GM18951 (cell line): ENCODE measurements at regions not wholly inside any gene's neighbourhood (a gene's known extent, or its start where the extent isn't known, plus 50 kb on each side); places are given as distances from the start of the nearest gene placed in this dataset.

Experiments used
- POLR2A ChIP-seq: IDR thresholded peaks from 4 replicates; pipeline ENCODE4 v1.6.1; 2011; ENCODE audit warnings: mild to moderate bottlenecking; ENCODE audit not compliant: insufficient read length, insufficient read depth; ENCODE audit errors: extremely low read depth
- in situ Hi-C: fragments of 300-500 bp; cut with MboI; formaldehyde crosslinking; loops from one replicate; pipeline ENCODE4 v1.12.0; 2022; ENCODE audit warnings: low sequenced_read_pairs, mixed read lengths, inconsistent platforms; ENCODE audit not compliant: unreplicated experiment

DNA sequence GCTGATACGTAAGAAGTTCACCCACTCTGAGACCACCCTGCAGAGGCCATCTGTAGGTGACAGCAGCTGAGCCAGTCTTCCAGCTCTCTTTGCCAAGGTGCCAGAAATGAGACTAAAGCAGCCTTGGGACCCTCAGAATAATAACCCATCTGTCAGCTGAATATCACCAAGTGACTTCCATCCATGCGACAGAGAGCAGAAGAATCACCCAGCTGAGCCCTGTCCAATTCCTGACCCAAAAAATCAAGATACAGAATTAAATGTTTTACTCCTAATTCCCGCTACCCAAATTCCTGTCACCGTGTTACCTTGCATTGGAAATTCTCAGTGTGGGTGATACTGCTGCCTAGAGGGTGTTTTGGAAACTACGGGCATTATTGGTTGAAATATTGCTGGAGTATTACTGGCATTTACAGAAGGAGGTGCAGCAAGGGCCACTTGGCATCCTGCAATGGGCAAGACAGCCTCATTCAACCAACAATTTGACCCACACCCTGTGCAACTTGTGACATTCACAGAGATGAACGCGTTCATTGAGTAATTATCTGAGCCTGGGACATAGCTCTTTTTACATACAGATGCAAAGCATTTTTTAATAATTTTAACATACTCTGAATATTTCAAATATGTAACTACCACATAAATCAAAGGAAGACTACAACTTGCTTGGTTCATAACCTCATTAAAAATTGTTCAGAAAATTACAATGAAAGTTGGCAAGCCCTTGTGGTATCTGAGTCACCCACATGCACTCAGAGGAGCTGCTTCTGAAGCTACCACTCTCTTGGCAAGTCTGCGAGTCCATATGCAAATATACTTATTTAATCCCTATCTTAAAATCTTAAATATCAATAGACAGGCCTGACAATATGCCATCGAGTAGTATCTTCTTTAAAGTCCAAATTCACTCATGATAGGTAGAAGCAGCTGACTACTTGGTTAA is 126.6 kb downstream of the C16orf95 start:
- in situ Hi-C loops = no loop called here
- TF ChIP-seq POLR2A = no peak

DNA sequence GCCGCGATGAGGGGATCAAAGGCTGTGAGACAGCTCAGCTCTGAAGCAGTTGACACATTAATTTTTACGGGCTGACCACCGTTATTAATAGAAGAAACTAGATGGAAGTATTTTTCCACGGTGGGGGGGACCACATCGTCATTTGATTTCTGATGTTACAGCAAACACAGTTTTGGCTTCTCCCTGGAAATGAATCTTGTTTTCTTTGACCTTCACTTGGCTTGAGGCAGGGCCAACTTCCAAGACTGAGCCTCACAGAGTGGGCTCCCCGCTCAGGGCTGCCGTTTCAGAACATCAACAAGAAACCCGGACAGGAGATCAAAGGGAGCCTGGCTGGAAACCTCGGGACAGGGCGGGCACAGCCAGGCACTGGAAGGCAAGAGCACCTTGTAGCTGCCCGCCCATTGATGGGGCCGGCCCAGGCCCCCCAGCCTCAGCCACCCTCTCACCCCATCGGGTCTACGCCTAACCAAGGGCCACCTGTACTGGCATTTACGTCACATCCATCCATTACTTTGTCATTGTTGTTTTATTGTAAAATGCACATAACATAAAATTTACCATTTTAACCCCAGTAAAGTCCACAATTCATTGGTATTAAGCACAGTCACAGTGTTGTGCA is 124.6 kb downstream of the C16orf95 start:
- in situ Hi-C loops = no loop called here
- no peak for TF ChIP-seq POLR2A

DNA sequence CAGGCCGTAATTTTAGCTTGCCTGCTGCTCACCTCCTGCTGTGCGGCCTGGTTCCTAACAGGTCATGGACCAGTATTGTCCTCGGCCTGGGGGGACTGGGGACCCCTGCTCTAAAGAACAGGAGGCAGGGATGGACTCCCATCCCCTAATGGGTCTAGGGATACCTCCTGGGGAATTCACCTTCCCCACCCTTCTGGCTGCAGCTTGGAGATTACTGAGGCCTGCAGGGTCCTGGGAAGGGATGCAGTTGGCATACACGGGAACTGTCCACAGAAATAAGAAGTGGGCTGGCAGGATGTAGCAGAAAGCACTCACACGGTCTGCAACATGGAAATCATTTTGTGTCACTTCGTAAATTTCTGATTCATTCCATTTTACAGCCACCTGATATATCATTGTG is 123.0 kb downstream of the C16orf95 start:
- in situ Hi-C loops = no loop called here

DNA sequence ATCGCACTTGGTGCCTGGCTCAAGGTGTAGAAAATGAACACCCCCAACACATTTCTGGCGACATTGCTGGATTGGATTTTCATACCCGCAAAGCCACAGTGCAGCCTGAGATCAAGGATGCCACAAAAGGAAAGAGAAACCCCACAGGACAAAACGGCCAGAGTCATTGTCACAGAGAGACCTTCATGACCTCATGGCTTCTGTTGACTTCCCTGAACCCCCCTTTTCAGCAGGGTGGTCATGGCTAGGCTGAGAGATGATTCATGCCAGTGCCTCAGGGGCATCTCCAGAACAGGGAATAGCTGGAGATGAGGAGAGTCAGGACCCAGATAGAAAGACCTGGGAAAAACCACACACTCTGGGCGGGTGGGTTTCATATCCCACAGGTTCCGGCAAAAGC is 122.0 kb downstream of the C16orf95 start:
- in situ Hi-C loops = no loop called here
- no peak for TF ChIP-seq POLR2A

More for the DNA sequence above, 123.0 kb downstream of the C16orf95 start:
- TF ChIP-seq POLR2A = no peak

DNA sequence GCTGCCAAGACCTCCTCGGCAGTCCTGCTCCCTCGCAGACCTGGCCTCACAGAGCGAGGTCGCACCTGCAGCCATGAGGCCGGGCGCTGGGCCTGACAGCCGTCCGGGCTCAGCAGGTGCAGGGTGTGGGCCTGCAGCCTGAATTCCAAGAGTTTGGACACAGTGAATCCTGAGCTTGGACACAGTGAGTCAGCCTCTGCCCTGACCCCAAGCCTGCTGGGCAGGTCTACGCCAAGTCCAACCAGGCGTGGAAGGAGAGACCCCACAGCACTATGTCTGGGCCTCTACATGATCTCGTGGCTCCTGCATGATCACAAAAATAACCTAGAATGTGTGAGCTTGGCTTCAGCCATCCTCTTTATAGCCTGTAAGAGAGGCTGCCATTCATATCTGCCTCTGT is 121.0 kb downstream of the C16orf95 start:
- no peak for TF ChIP-seq POLR2A
- in situ Hi-C loops = no loop called here

DNA sequence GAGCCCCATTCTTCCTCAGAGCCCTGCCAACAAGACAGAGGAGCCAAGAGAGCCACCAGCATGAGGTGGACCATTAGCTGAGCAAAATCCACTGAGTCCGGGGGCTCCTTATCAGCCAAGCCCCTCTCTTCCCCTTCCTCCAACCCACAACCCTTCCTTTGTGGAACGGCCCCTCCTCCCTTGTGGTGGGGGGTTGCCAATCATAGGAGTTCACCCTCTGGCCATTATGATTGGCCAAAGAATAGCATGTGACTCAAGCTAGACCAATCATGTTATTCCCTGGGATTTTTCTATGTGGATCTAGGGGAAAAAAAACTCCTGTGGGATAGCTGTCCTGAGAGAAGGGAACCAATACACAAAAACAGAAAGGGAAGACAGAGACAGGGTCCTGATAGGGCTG is 120.5 kb downstream of the C16orf95 start:
- TF ChIP-seq POLR2A = no peak
- in situ Hi-C loops = no loop called here

DNA sequence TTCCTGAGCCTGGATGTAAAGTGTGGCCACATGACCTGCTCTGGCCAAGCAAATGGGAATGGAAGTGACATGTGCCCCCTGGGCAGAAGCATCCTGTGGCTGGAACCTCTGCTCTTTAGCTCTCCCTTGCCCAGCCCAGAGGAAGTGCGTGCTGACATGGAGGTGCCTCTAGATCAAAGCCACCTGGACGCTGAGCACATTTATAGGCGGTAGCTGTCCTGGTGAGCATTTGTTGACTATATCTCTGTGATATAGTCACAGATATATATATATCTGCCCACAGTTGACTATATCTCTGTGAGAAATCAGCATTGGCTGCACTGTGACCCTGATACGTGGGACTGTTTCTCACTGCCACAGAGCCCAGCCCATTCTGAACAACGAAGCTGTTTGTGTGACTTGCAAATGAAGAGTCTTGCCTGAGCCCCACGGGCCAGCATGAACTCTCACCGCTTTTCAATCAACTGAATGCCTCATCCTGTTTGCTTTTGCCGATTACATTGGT is 118.8 kb downstream of the C16orf95 start:
- in situ Hi-C loops = no loop called here
- TF ChIP-seq POLR2A = no peak

DNA sequence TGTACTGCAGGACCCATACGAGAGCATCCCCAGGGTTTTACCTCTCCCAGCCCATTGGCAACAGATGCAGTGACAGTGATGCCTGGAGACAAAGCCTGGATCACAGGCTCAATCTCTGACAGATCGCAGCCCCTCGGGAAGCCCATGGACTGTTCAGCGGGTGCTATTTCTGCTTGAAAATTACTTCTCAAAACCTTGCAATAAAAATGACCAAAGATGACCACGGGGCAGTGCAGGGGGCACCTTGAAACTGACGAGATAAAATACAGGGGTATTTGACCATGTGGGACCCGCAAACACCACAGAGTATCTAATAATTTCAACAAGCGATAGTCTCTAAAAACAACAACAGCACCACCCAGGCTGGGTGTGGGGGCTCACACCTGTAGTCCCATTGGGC is 118.3 kb downstream of the C16orf95 start:
- in situ Hi-C loops = no loop called here
- TF ChIP-seq POLR2A = no peak

DNA sequence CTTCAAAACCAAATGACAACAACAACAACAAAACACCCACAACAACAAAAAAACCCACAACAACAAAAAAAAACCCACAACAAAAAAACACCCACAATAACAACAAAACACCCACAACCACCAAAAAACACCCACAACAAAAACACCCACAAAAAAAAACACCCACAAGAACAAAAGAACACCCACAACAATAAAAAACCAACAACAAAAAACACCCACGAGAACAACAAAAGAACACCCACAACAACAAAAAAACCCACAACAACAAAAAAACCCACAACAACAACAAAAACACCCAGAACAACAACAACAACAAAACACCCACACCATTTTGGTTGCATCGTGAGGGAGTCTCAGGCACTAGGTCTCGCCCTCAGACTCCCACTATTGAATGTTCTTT is 117.8 kb downstream of the C16orf95 start:
- in situ Hi-C loops = no loop called here
- no peak for TF ChIP-seq POLR2A

DNA sequence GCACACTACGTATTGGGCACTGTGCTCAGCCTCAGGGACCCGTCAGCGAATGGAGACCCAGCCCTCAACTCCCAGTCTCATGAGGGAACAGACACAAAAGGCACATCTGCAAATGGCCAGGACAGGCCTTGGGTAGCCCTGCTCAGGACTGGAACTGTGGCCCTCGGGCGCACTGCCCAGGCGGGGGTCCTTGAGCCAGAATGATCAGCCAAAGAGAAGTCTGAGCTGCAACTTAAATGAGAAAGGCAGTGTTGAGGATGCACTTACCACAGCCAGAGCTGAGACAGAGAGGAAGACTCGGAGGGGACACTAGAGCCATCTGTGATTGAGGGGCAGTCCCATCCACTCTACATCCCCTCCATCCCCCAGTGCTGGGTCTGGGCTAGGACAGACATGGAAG is 117.3 kb downstream of the C16orf95 start:
- in situ Hi-C loops = no loop called here
- no peak for TF ChIP-seq POLR2A

DNA sequence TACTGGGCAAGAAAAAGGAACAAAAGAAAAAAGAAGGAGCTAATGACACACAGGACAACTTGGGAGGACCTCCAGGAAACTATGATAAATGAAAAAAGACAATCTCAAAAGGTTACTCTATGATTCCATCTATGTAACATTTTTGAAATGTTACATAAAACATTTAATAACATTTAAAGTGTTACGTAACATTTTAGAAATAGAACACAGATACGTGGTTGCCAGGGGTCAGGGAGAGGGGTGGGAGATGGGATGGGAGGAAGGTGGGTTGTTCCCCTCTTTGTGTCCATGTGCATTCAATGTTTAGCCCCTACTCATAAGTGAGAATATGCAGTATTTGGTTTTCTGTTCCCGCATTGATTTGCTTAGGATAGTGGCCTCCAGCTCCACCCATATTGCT is 116.6 kb downstream of the C16orf95 start:
- in situ Hi-C loops = no loop called here
- TF ChIP-seq POLR2A = no peak

DNA sequence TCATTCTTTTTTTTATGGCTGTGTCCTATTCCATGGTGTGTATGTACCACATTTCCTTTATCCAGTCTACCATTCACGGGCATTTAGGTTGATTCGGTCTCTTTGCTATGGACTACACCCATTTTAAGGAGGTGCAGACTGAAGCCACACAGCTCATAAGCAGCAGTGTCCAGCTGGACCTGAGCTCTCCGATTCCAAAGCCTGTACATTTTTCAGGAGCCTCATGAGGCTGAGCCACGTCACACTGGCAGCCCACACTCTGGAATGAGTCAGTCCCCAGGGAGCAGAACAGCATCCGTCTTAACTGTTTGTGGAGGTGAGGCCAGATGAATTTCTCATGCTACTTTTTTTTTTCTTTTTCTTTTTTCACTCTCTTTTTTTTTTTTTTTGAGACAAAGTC is 116.1 kb downstream of the C16orf95 start:
- in situ Hi-C loops = no loop called here
- TF ChIP-seq POLR2A = no peak

DNA sequence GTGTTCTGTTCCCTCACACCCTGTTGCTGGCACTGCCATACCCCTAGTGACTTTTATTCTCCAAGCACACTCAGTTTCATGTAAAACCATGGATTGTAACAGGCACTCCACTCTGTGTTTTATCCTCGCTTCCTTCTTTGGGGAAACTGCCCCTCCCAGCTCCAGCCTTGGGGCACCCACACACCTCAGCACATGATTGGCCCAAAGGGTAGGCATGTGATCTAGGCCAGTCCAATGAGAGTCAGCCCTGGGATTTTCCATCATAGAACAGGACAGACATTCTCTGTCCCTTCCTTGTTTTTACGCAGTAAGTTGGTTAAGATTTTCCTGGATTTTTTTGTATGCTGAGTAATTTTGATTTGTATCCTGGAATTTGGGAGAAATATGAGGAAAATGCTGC is 115.4 kb downstream of the C16orf95 start:
- no peak for TF ChIP-seq POLR2A
- in situ Hi-C loops = no loop called here

DNA sequence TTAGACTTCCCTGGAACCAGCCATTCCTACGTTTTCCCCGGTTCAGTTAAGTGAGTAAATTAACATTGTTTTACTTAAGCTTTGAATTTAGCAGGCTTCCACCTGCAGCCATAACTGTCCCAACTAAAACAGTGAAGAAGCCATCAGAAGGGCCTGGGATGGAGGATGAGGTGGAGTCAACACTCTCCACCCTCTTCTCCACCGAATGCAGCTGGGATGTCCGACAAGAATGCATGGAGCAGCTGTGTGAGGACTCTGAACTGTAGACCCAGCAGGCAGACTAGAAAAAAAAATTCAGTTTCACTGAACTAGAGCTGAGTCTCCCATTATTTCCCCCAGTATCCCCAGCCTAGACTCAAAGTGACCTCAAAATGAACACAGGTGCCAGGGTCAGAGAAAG is 114.8 kb downstream of the C16orf95 start:
- TF ChIP-seq POLR2A = no peak

More for the DNA sequence above, 114.8 kb downstream of the C16orf95 start:
- in situ Hi-C loops = no loop called here
